ENCODE measurements at regions not wholly inside any gene's neighbourhood (a gene's known extent, or its start where the extent isn't known, plus 50 kb on each side); places are given as distances from the start of the nearest gene placed in this dataset.

DNA sequence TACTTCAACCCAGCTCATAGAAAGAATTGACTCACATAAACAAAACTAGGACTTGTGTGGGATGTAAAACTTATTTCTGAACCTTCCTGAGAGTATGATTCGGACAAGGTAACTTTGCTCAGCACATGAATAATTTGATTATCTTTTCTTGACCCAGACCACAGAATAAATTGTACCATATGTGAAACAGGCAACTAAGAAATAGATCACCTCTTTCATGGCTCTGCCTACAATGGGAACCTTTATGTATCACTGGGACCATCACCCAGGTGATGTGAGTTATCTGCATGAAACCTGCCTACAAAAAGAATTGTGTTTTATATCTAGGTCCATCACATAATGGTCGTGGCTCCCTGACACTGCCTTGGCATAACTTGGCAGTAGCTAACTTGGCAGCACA is 1124.1 kb upstream of the AMELY start:
- ATAC-seq (ENCODE audit: low FRiP score in 2 of 2): no peak
- Histone ChIP-seq H3K9me3 (no peaks in the 10 kb centered on the region), H3K4me1 (no peaks in the 10 kb centered on the region), H3K36me3 (no peaks in the 10 kb centered on the region), H3K4me3 (no peak overlapping the region), H3K27ac (no peak overlapping the region), H3K27me3 (no peaks in the 10 kb centered on the region)
- TF ChIP-seq POLR2A (IDR thresholded peaks at IDR 0.05) (no peak), EP300 (IDR thresholded peaks at IDR 0.05) (no peak), POLR2AphosphoS5 (IDR thresholded peaks at IDR 0.05) (no peak), CTCF (IDR thresholded peaks at IDR 0.05) (no peak)
- no peak for DNase-seq
- 60% methylated on average over 2 of the region's 2 CpGs; no CpG with 5 or more reads in 1 of the 2 donors for WGBS, 2 donors

DNA sequence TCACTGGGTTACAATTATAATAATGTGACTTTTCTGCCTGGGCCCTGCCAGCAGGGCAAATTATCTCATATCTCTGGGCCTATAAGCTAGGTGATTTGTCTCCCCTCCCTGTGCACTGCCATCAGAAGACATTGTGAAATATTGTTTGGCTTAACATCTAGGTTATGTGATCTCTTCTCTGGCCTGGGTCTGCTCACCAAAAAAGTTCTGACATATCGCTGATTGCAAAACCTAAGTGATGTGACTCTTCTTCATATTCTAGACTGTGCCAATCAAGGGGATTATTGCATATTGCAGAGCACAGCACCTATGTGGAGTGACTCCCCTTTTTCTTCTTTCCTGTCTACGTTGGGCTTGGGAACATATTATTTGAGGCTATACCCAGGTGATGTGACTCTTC is 1123.1 kb upstream of the AMELY start:
- no peak for DNase-seq
- Histone ChIP-seq H3K4me1 (no peaks in the 10 kb centered on the region), H3K27me3 (no peaks in the 10 kb centered on the region), H3K9me3 (no peaks in the 10 kb centered on the region), H3K4me3 (no peak overlapping the region), H3K36me3 (no peaks in the 10 kb centered on the region), H3K27ac (no peak overlapping the region)
- no peak for TF ChIP-seq CTCF (IDR thresholded peaks at IDR 0.05)
- no peak for TF ChIP-seq EP300 (IDR thresholded peaks at IDR 0.05)
- no peak for TF ChIP-seq POLR2A (IDR thresholded peaks at IDR 0.05)
- no peak for TF ChIP-seq POLR2AphosphoS5 (IDR thresholded peaks at IDR 0.05)
- no peak for ATAC-seq (ENCODE audit: low FRiP score in 2 of 2)
- 75% methylated on average over 2 of the region's 2 CpGs; no CpG with 5 or more reads in 1 of the 2 donors for WGBS, 2 donors

DNA sequence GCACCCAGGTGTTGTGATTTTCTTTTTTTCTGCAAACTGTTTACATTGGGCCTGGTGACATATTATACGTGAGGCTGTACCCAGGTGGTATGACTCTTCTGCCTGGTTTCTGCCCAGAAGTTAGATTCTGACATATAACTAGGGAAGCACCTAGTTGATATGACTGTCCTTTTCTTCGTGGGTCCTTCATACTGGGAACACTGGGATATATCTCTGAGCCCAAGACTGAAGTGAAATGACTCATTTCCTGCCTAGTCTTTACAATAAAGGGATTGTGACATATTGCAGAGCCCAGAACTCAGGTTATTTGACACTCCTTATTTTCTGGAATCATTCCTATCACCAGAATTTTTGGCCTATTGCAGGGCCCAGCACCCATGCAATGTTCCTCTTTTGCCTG is 1121.6 kb upstream of the AMELY start:
- WGBS, 2 donors: 64% methylated on average over 2 of the region's 2 CpGs; no CpG with 5 or more reads in 1 of the 2 donors
- Histone ChIP-seq H3K4me3 (no peak overlapping the region), H3K27ac (no peak overlapping the region), H3K4me1 (no peaks in the 10 kb centered on the region), H3K9me3 (no peaks in the 10 kb centered on the region), H3K27me3 (no peaks in the 10 kb centered on the region), H3K36me3 (no peaks in the 10 kb centered on the region)
- TF ChIP-seq EP300 (IDR thresholded peaks at IDR 0.05) (no peak), POLR2AphosphoS5 (IDR thresholded peaks at IDR 0.05) (no peak), POLR2A (IDR thresholded peaks at IDR 0.05) (no peak), CTCF (IDR thresholded peaks at IDR 0.05) (no peak)
- DNase-seq (no peak), ATAC-seq (ENCODE audit: low FRiP score in 2 of 2) (no peak)

- H3K27ac ChIP-seq: no peak overlapping the region
- no peak for DNase-seq
- WGBS, 2 donors: no CpG with 5 or more reads among the region's 1 CpG
- H3K9me3 ChIP-seq: no peaks in the 10 kb centered on the region
- no peaks in the 10 kb centered on the region for H3K4me1 ChIP-seq
- no peaks in the 10 kb centered on the region for H3K36me3 ChIP-seq
- TF ChIP-seq POLR2A (IDR thresholded peaks at IDR 0.05): no peak
- no peak for TF ChIP-seq CTCF (IDR thresholded peaks at IDR 0.05)
- TF ChIP-seq POLR2AphosphoS5 (IDR thresholded peaks at IDR 0.05): no peak
- TF ChIP-seq EP300 (IDR thresholded peaks at IDR 0.05): no peak
- H3K27me3 ChIP-seq: no peaks in the 10 kb centered on the region
- no peak overlapping the region for H3K4me3 ChIP-seq
- ATAC-seq (ENCODE audit: low FRiP score in 2 of 2): no peak
Observed at GRCh38 chrY:8020540-8020939, 1109.0 kb upstream of the AMELY start.

DNA sequence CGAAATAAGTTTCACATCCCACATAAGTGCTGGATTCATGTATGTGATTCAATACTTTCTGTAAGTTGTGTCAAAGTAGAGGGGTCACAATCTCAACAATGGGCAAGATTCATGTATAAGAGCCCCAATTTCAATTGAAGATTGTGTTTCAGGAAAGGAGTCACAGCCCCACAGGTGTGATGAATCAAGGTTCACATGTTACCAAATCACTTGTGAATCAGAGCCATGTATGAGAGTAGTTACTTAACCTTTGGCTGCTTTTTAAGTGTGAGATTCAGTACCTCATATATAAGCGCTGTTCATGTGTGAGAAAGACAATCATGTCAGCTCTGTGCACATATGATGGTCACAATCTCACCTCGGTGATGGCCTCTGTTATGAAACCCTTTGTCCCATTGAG is 1100.0 kb upstream of the AMELY start:
- TF ChIP-seq EP300 (IDR thresholded peaks at IDR 0.05) (no peak), CTCF (IDR thresholded peaks at IDR 0.05) (no peak), POLR2A (IDR thresholded peaks at IDR 0.05) (no peak), POLR2AphosphoS5 (IDR thresholded peaks at IDR 0.05) (no peak)
- DNase-seq: no peak
- WGBS, 2 donors: 94% methylated on average over 3 of the region's 3 CpGs; no CpG with 5 or more reads in 1 of the 2 donors

More for the DNA sequence above, 1100.0 kb upstream of the AMELY start:
- no peak overlapping the region for H3K4me3 ChIP-seq
- H3K9me3 ChIP-seq: no peaks in the 10 kb centered on the region
- no peaks in the 10 kb centered on the region for H3K36me3 ChIP-seq
- no peak overlapping the region for H3K27ac ChIP-seq
- no peak for ATAC-seq (ENCODE audit: low FRiP score in 2 of 2)
- no peaks in the 10 kb centered on the region for H3K27me3 ChIP-seq
- H3K4me1 ChIP-seq: no peaks in the 10 kb centered on the region

All from upper lobe of left lung (tissue), 6 donors.